ENCODE measurements at regions not wholly inside any gene's neighbourhood (a gene's known extent, or its start where the extent isn't known, plus 50 kb on each side); places are given as distances from the start of the nearest gene placed in this dataset.

DNA sequence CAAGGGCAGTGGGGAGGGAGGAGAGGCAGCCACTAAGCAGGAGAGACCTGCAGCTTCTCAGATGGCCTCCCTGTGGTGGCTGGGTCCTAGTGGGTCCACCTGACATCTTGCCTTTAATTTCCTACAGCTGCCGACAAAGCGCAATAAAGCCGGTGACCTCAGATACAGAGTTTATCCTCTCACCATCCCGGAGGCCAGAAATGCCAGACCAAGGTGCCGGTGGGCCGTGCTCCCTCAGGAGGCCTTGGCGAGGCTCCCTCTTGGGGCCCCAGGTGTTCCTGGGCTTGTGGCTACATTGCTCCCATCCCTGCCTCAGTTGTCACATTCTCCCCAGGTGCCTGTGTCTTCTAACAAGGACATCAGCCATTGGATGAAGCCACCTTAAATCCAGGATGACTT, 103.0 kb downstream of the ADRA2C start:
- no peak for TF ChIP-seq POLR2A (IDR thresholded peaks at IDR 0.05)
- TF ChIP-seq, protein P1, sequence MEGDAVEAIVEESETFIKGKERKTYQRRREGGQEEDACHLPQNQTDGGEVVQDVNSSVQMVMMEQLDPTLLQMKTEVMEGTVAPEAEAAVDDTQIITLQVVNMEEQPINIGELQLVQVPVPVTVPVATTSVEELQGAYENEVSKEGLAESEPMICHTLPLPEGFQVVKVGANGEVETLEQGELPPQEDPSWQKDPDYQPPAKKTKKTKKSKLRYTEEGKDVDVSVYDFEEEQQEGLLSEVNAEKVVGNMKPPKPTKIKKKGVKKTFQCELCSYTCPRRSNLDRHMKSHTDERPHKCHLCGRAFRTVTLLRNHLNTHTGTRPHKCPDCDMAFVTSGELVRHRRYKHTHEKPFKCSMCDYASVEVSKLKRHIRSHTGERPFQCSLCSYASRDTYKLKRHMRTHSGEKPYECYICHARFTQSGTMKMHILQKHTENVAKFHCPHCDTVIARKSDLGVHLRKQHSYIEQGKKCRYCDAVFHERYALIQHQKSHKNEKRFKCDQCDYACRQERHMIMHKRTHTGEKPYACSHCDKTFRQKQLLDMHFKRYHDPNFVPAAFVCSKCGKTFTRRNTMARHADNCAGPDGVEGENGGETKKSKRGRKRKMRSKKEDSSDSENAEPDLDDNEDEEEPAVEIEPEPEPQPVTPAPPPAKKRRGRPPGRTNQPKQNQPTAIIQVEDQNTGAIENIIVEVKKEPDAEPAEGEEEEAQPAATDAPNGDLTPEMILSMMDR (IDR thresholded peaks at IDR 0.05), result no peak
- Histone ChIP-seq H3K27me3 (peaks cover 6 to 23% of the 10 kb centered on the region in 2 donors), H3K9me3 (no peaks in the 10 kb centered on the region), H3K36me3 (no peaks in the 10 kb centered on the region), H3K27ac (no peak overlapping the region), H3K4me3 (no peak overlapping the region), H3K4me1 (peaks cover 0 to 11% of the 10 kb centered on the region in 2 donors)
- peak in 1 of 2 donors; percentile 6 for DNase-seq
- intact Hi-C loops (cut with DNase I; ENCODE audit: low total_unique reads), result no loop called here

DNA sequence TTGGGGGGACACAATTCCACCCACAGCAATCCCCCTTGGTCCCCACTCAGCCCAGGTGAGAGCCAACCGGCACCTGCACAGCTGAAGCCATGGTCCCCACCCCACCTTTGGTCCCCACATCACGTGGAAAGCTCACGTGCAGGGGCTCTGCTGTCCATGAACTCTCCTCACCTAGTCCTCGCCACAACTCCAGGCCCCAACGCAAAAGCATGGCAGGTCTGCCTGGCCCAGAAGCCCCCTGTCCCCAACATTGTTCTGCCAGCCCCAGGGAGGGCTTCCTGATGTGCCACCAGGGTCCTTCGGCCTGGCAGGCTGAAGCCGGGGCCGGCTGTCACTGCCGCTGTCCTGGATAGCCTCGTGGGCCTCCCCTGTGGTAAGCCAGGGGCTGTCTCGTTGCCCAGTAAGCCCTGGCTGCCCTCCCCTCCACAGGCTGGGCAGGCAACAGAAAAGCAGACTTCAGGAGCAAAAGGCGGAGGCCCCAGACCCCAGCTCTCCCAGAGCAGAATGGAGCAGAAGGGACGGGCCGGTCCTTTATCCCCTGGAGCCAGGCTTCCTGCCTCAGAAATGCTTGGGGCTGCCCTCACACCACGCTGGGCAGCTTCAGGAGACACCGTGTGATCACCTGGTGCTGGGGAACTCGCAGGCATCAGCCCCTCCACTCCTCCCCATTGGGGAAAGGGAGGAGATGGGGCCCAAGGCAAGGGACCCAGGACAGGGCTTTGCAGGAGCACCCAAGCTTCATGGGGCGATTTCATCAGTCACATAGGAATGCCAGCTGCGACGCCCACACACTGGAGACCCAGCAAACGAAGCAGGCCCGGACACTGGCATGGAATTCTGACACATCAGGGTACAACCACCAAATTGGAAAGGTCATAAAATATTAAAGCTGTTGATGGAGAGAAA, 103.7 kb downstream of the ADRA2C start:
- no peak overlapping the region for H3K27ac ChIP-seq
- DNase-seq, result no peak
- H3K9me3 ChIP-seq, result no peaks in the 10 kb centered on the region
- peaks cover 0 to 11% of the 10 kb centered on the region in 2 donors for H3K4me1 ChIP-seq
- H3K27me3 ChIP-seq, result peaks cover 6 to 29% of the 10 kb centered on the region in 2 donors
- H3K36me3 ChIP-seq, result no peaks in the 10 kb centered on the region
- intact Hi-C loops (cut with DNase I; ENCODE audit: low total_unique reads), result no loop called here
- H3K4me3 ChIP-seq, result no peak overlapping the region
- no peak for TF ChIP-seq POLR2A (IDR thresholded peaks at IDR 0.05)
- TF ChIP-seq, protein P1 (IDR thresholded peaks at IDR 0.05), result no peak

DNA sequence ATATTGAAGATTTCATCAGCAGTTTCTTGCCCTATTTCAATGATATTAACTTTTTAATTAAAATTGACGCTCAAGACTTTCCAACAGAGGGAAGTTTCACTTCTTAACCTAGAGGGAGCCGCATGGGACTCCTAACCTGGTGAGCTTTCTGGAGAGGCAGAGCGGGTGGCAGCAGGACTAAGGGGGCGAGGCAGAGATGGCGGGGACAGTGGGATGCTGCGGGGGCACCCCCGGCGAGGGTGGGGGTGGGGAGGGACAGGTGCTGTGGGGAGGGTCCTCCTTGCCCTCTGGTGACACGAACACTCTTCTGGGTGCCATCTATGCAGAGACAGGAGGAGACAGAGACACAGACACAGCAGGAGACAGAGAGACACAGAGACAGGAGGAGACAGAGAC, 104.4 kb downstream of the ADRA2C start:
- Histone ChIP-seq H3K27me3 (peaks cover 6 to 31% of the 10 kb centered on the region in 2 donors), H3K4me3 (no peak overlapping the region), H3K27ac (no peak overlapping the region), H3K4me1 (peaks cover 0 to 11% of the 10 kb centered on the region in 2 donors), H3K9me3 (no peaks in the 10 kb centered on the region), H3K36me3 (no peaks in the 10 kb centered on the region)
- intact Hi-C loops (cut with DNase I; ENCODE audit: low total_unique reads), result no loop called here
- DNase-seq, result no peak
- TF ChIP-seq, protein P1 (IDR thresholded peaks at IDR 0.05), result no peak
- no peak for TF ChIP-seq POLR2A (IDR thresholded peaks at IDR 0.05)

DNA sequence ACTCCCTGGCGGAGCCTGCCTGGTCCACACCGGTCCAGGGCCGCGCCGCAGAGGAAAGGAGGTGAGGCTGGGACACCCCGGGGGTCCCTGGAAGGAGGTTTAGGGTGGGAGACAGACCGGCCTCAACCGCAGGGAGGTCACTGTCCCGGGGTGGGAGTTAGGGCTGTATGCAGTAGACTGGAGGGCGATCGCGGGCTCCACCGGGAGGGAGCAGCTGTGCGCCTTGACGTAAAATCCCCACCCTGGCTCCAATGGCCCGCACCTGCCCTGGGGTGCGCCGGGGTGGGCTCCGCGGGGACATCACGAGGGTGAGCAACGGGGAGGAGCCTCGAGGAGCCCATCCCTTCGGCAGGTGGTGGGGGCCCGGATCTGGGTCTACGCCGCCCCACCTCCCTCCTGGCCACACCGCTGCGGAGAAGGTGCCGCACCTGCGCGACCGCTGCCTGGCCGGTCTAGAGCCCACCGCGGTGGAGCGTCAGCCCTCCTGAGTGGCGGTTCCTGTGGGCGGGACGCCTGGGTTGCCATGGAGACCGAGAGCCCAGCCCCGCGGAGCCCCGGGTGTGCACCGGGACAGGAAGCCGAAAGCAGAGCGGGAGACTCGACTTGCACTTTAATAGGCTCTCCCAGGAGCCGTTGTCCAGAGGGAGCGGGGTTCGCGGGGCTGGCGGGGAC, 105.1 kb downstream of the ADRA2C start:
- no peak for DNase-seq
- TF ChIP-seq POLR2A (IDR thresholded peaks at IDR 0.05), result no peak
- TF ChIP-seq, protein P1 (IDR thresholded peaks at IDR 0.05), result no peak
- Histone ChIP-seq H3K4me3 (no peak overlapping the region), H3K36me3 (no peaks in the 10 kb centered on the region), H3K4me1 (peaks cover 0 to 11% of the 10 kb centered on the region in 2 donors), H3K27me3 (peaks cover 6 to 31% of the 10 kb centered on the region in 2 donors), H3K9me3 (no peaks in the 10 kb centered on the region), H3K27ac (no peak overlapping the region)
- intact Hi-C loops (cut with DNase I; ENCODE audit: low total_unique reads), result no loop called here
